ENCODE measurements at regions not wholly inside any gene's neighbourhood (a gene's known extent, or its start where the extent isn't known, plus 50 kb on each side); places are given as distances from the start of the nearest gene placed in this dataset.

GRCh38 chr14:58830121-58830520 lies 192.4 kb downstream of the DACT1 start:
- H3K4me3 ChIP-seq (ENCODE audit: control insufficient read depth in 2 of 3, extremely low read depth in 1 of 3, insufficient read depth in 2 of 3, low read depth in 1 of 3, low read length in 3 of 3): no peak overlapping the region
- H4K20me1 ChIP-seq (ENCODE audit: control insufficient read depth, extremely low read depth, insufficient read depth, low read length): no peaks in the 10 kb centered on the region
- no peak overlapping the region for H3K27ac ChIP-seq (ENCODE audit: control insufficient read depth, insufficient read depth, low read length)
- no peak for TF ChIP-seq CTCF (optimal IDR thresholded peaks at IDR 0.05 in 1 of 3, IDR thresholded peaks at IDR 0.05 in 1 of 3, conservative IDR thresholded peaks at IDR 0.05 in 1 of 3; ENCODE audit: extremely low read depth in 1 of 3, insufficient read depth in 2 of 3, low read length in 3 of 3)
- TF ChIP-seq EZH2 (IDR thresholded peaks at IDR 0.05; ENCODE audit: low read length): no peak
- H3K27me3 ChIP-seq (ENCODE audit: control insufficient read depth, extremely low read depth, insufficient read depth, low read length): no peaks in the 10 kb centered on the region
- no peaks in the 10 kb centered on the region for H3K4me1 ChIP-seq (ENCODE audit: control insufficient read depth, extremely low read depth, insufficient read depth, low read length)
- H3K9ac ChIP-seq (ENCODE audit: control insufficient read depth, extremely low read depth, insufficient read depth, low read length): no peak overlapping the region
- FAIRE-seq: no peak
- no peaks in the 10 kb centered on the region for H3K36me3 ChIP-seq (ENCODE audit: control insufficient read depth in 2 of 2, extremely low read depth in 1 of 2, insufficient read depth in 2 of 2, low read length in 2 of 2)
- DNase-seq (ENCODE audit: low read depth, low spot score): no peak
- no peaks in the 10 kb centered on the region for H3K9me1 ChIP-seq (ENCODE audit: control insufficient read depth, extremely low read depth, insufficient read depth, low read length)
- no peaks in the 10 kb centered on the region for H3K9me3 ChIP-seq (ENCODE audit: control insufficient read depth, low read depth, low read length)
- no peaks in the 10 kb centered on the region for H3K79me2 ChIP-seq (ENCODE audit: control insufficient read depth, insufficient read depth, low read length)
- no peak overlapping the region for H2AFZ ChIP-seq (ENCODE audit: control insufficient read depth, low read length)
- H3K4me2 ChIP-seq (ENCODE audit: control insufficient read depth, extremely low read depth, insufficient read depth, low read depth, low read length): no peak overlapping the region
- dilution Hi-C loops (cut with MboI; ENCODE audit: extremely low pct_ligation_motif_present, low sequenced_read_pairs): no loop called here

- H3K9me1 ChIP-seq (ENCODE audit: control insufficient read depth, extremely low read depth, insufficient read depth, low read length): no peaks in the 10 kb centered on the region
- FAIRE-seq: no peak
- H3K36me3 ChIP-seq (ENCODE audit: control insufficient read depth in 2 of 2, extremely low read depth in 1 of 2, insufficient read depth in 2 of 2, low read length in 2 of 2): no peaks in the 10 kb centered on the region
- H3K79me2 ChIP-seq (ENCODE audit: control insufficient read depth, insufficient read depth, low read length): no peaks in the 10 kb centered on the region
- H3K4me1 ChIP-seq (ENCODE audit: control insufficient read depth, extremely low read depth, insufficient read depth, low read length): no peaks in the 10 kb centered on the region
- no peaks in the 10 kb centered on the region for H3K9me3 ChIP-seq (ENCODE audit: control insufficient read depth, low read depth, low read length)
- dilution Hi-C loops (cut with MboI; ENCODE audit: extremely low pct_ligation_motif_present, low sequenced_read_pairs): no loop called here
- no peak overlapping the region for H3K9ac ChIP-seq (ENCODE audit: control insufficient read depth, extremely low read depth, insufficient read depth, low read length)
- no peaks in the 10 kb centered on the region for H3K27me3 ChIP-seq (ENCODE audit: control insufficient read depth, extremely low read depth, insufficient read depth, low read length)
- DNase-seq (ENCODE audit: low read depth, low spot score): no peak
- no peak overlapping the region for H3K4me2 ChIP-seq (ENCODE audit: control insufficient read depth, extremely low read depth, insufficient read depth, low read depth, low read length)
- H3K27ac ChIP-seq (ENCODE audit: control insufficient read depth, insufficient read depth, low read length): no peak overlapping the region
- no peak overlapping the region for H2AFZ ChIP-seq (ENCODE audit: control insufficient read depth, low read length)
- TF ChIP-seq EZH2 (IDR thresholded peaks at IDR 0.05; ENCODE audit: low read length): no peak
- TF ChIP-seq CTCF (optimal IDR thresholded peaks at IDR 0.05 in 1 of 3, IDR thresholded peaks at IDR 0.05 in 1 of 3, conservative IDR thresholded peaks at IDR 0.05 in 1 of 3; ENCODE audit: extremely low read depth in 1 of 3, insufficient read depth in 2 of 3, low read length in 3 of 3): no peak
- no peaks in the 10 kb centered on the region for H4K20me1 ChIP-seq (ENCODE audit: control insufficient read depth, extremely low read depth, insufficient read depth, low read length)
- no peak overlapping the region for H3K4me3 ChIP-seq (ENCODE audit: control insufficient read depth in 2 of 3, extremely low read depth in 1 of 3, insufficient read depth in 2 of 3, low read depth in 1 of 3, low read length in 3 of 3)
Observed at GRCh38 chr14:58832095-58832521, 194.3 kb downstream of the DACT1 start.

Measured in keratinocyte (primary cell).